ENCODE measurements at regions not wholly inside any gene's neighbourhood (a gene's known extent, or its start where the extent isn't known, plus 50 kb on each side); places are given as distances from the start of the nearest gene placed in this dataset.
A peak's percentile ranks its signal among the peaks of the same experiment; 100 is the strongest.

DNA sequence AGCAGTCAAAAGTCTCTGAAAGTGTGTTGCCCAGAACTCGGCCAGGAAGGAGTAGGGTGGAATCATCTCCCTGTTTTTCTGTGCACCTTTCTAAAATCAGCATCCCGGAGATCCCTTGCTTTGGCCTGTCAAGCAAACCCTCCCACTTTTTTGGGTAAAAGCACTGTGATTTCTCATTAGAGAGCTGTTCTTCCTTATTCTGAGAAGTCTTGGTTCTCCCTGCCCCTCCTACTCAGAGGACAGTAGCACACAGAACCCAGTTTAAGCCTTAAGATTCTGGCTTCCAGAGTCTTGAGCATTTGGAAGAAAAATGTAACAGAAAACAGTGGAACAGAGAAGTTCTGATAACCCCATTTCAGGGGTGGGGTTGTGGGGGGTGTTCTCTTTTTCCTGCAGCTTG lies 52.6 kb upstream of the KATNAL1 start:
- no peak for DNase-seq

DNA sequence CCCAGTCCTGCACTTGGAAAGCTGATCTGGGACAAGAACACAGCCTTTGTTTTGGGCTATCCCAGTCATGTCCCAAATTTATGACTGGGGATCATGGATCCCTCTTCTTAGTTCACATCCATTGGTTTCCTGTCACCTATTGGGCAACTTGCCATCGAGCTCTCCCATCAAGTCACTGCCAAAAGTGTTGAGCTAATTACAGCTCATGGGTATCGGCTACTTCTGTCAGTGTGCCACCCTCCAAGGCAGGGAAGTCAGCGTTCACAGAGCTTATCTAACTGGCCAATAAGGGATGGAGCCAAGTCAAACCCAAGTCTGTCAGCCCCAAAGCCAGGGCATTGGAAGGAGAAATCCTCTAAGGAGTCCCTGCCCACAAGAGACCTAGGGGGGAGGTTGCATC lies 53.2 kb upstream of the KATNAL1 start:
- no peak for DNase-seq

DNA sequence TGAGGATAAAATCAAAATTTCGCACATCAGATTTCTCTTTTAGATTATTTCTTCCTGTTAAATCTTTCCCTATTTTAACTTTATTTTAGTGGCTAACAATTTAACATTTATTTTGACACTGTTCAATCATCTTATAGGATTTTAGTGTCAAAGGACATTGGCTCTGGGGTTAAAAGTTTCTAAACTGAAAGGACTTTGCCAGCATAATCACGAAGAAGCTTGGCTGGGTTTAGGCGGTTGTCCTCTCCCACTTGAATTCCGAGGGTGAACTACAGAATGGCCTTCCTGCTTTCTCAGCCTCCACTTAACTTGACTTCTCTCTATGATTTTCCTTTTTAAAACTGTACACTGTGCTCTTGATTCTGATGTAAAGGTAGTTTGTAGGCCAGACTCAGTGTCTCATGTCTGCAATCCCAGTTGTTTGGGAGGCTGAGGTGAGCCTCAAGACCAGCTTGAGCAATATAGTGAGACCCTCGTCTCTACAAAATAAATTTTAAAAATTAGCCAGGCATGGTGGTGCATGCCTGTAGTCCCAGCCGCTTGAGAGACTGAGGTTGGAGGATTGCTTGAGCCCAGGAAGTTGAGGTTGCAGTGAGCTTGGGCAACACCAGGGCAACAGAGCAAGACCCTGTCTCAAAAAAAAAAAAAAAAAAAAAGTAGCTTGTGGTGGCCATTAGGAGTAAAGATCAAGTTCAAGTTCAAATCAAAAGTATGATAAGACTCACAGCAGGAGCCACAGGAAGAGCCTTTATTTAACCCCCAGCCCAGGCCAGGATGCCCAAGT lies 54.8 kb upstream of the KATNAL1 start:
- DNase-seq, result no peak

DNA sequence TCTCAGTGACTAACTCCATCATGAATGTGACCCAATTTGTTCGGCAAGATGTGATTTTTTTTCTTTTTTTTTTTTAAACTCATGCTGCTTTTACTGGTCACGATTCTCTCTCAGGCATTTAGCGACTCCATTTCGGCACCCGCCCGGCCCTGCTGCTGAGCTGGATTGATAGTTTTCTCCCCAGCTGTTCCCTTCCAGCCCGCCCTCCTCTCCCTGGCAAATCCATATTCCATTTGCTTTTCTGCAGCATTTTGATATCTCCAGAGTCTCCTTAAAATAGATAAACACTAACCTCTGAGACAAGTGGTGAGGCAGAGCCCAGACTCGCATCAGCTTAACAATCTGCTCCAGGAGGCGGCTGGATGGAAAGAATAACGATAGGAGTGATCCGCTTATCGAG lies 55.5 kb upstream of the KATNAL1 start:
- no peak for DNase-seq

DNA sequence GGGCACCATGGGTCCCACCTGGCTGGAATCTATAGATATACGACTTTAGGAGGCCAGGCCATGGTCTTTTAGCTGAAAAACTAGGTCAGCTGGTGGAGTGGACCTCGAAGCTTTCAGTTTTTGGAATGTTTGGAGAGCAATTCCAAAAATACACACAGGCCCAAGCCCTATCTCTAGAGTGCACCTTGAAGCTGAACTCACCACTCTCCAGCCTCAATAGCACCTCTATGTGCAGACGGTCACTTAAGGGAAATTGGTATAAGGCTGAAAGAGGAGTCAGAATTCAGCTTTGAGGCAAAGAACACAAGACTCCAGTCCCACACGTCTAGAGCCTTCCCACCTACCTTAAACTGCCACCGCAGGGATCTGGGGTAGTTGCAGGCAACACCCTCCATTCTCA lies 56.4 kb upstream of the KATNAL1 start:
- DNase-seq, result no peak

DNA sequence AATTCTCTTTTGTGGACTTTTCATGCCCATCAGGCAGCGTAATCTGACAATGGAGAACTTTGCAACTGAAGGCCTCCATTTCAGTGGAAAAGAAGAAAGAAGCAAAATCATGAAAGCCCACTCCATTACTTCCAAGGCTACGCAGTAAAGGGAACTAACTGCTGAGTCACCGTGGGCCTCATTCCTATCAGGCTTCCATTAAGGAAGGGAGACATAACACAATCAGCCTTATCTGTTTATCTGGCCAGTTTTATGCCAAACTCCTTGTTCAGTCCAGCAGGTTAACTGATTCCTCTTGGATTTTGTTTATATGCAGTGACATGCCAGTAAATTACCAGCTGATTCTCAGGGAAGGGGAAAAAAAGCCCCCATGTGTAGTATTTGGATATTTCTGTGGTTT lies 56.8 kb upstream of the KATNAL1 start:
- DNase-seq, result no peak

DNA sequence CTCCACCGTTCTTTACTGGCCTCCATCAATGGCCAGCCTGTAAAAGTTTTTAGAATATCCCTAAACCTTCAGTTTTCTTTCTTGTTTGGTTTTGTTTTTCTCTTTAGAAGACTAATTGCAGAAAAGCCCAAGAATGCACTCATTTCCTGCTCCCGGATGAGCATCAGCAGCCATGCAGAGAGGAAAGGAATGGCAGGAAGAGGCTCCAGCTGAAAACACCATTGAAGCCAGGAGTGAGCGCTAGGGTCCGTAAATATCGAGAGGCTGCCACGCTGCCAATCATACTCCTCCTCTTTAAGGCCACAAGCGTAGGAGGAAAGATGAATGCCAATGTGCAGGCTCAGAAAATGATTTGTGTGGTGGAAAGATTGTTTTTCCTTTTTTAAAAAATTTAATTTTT lies 57.4 kb upstream of the UBE2L5 start:
- DNase-seq, result no peak

DNA sequence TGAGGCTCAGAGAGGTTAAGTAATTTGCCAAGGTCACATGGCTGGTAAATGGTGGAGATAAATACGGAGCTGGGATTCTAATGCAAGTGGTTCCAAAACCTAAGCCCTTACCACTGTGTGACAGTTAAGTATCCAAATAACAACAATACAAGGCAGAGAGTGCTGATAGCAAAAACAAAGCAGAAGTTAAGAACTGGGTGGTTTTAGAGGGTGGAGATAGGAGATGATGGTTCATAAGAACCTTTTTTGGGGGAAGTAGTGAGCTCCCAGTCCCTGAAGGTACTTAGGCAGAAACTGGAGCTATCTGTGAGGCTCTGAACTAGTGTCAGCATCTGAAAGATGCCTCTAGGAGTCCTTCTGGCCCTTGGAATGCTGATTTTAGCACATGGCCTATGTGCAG lies 56.2 kb upstream of the UBE2L5 start:
- DNase-seq, result no peak

DNA sequence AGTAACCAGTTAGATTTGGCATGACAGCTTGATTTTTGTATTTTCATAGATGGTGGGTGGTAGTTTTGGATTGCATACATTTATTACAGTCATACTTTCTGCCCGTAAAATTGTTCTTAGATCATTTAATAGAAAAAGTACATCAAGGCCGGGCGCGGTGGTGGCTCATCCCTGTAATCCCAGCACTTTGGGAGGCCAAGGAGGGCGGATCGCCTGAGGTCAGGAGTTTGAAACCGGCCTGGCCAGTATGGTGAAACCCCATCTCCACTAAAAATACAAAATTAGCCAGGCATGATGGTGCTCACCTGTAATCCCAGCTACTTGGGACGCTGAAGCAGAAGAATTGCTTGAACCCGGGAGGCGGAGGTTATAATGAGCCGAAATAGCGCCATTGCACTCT lies 55.0 kb upstream of the UBE2L5 start:
- DNase-seq, result no peak

DNA sequence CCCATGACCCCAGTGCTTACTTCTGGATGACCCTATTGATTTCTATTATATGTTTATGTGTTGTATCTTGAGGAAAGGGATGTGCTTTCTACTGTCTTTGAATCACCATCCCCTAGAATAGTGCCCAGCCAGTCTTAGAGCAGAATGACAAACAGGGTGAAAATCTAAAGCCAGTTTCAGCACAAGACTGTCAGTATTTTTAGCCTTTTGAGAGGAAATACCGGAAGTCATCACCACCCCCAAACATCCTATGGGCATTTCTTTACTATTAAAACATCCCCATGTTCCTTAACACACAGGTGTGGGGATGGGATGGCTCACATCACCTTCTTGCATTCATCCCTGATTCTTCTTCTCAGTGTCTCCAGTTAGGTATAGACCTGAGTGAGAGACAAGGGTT lies 52.1 kb upstream of the UBE2L5 start:
- DNase-seq, result no peak

DNA sequence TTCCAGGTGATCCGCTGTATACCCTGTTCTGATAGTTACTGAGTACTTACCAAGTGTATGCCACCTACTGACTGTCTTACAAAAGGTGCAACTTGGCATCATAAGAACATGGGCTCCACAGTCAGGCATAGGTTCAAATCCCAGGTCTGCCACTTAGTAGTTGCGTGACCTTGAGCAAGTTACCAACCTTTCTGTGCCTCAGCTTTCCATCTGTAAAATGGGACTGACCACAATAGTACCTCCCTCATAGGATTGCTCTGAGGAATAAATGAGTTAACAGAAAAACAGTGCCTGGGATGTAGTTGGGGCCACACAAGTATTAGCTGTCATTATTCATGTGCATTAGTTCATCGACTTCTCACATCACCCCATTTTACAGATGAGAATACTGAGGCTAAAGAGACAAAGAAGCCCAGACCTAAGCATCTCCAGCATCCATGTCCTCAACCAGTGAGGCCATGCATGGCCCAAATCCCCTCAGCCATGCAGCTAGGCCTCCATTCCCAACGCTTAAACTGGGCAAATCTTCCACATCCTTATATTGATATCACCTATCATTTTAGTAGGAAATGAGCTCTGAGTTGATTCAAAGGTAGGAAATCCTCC lies 51.3 kb upstream of the UBE2L5 start:
- no peak for DNase-seq

DNA sequence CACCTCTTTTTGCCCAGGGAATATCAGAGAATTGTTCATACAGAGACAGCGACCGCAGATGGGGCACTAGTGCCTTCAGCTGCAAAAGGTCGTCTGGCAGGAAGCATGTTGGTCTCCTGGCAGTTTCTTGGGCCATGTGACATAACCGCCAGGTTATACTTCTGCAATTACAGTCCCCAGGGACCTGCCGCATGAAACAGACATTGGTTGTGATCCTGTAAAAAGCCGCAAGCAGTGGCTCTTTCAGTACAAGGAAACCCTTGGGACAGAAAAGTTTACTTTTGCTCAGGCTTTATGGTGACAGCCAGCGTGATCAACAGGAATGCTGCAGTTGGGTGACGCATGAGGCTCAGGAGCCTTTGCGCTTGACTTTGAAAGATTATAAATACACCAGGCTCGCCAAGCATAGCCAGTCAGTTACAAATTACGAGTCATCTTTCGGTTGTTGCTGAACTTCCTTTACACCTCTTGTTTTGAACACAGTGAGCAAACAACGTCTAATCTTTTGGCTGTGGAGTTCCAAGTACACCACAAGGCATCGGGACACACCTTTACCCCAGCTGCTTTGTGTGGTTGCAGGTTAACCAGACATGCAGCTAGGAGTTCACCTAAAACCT lies 50.5 kb upstream of the UBE2L5 start:
- peak; percentile 51 for DNase-seq
